Left ventricle myocardium superior (tissue), 1 donor: ENCODE measurements at regions not wholly inside any gene's neighbourhood (a gene's known extent, or its start where the extent isn't known, plus 50 kb on each side); places are given as distances from the start of the nearest gene placed in this dataset.

Experiments
- ATAC-seq: fragments of 200-7000 bp; cut with Tn5 transposase; one replicate; pipeline ENCODE4 v1.9.1; 2020; ENCODE audit warnings: mild to moderate bottlenecking, moderate library complexity
- DNase-seq: peaks from one replicate; pipeline ENCODE4 v3.0.0-alpha.2; 2020
- intact Hi-C: fragments of 100-400 bp; cut with micrococcal nuclease; formaldehyde crosslinking; loops from one replicate; pipeline ENCODE4 v1.11.0; 2022
- donor health status: DM: no; HTN: yes; CAD: no; lungs with severe emphysema.

DNA sequence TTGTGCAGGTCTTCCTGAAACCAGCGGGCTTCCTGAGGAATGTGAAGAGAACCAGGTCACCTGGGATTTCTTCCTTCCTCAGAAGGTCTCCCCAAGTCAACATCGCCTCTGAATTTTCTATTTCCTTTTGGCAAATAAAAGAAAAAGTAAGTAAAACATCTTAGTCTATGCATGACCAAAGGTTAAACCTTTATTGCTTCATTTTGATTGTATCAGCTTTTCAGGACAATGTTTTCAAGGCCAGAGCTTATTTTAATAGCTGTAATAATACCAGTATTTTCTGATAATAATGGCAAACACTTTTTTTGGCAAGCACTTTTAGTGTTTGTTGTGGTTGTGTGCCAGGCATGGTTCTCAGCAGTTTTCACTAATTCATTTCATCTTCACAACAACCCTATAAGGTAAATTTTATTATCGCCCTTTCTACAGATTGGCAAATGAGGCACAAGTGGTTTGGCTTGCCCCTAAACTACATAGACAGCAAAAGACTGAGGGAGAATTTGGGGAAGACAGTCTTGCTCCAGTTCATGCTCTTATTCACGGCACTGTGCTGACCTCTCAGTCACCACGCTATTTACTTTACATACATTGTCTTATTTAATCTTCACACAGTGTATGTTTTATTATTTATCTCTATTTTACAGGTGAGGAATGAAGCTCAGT is 110.4 kb downstream of the RPL22L1 start:
- no peak for DNase-seq
- intact Hi-C loops, result no loop called here
- ATAC-seq, result no peak

DNA sequence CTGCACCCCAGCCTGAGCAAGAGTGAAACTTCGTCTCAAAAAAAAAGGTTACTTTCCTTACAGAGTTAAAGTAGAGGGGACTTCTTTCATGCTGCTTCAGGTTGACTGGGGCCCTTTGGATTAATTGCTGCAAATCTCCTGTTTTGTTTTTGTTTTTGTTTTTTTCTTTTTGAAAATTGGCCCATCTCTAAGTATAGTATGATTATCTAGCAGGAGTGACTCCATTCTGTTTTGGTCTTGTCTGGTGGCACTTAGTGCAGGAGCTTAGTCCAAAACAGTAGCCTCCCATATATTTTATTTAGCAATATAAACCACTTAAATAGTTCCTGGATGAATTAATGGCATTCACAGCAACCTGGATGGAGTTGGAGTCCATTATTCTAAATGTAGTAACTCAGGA is 113.0 kb downstream of the RPL22L1 start:
- no peak for ATAC-seq
- no peak for DNase-seq
- intact Hi-C loops, result no loop called here

DNA sequence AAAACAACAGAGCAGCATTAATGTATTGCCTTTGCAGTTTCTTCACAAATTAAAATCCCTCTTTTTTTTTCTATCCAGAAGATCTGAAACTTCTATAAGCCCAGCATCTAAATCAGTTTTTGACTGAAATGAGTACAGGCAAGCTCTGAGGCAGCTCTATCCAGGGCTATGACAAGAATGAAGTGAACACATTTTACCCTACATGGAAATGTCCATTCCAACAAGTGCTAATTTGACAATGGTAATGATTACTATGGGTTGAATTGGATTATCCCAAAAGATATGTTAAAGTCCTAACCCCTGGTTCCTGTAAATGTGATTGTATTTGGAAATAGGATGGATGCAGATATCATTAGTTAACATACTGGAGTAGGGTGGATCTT is 115.7 kb downstream of the RPL22L1 start:
- ATAC-seq (no peak), DNase-seq (no peak)
- intact Hi-C loops, result no loop called here

DNA sequence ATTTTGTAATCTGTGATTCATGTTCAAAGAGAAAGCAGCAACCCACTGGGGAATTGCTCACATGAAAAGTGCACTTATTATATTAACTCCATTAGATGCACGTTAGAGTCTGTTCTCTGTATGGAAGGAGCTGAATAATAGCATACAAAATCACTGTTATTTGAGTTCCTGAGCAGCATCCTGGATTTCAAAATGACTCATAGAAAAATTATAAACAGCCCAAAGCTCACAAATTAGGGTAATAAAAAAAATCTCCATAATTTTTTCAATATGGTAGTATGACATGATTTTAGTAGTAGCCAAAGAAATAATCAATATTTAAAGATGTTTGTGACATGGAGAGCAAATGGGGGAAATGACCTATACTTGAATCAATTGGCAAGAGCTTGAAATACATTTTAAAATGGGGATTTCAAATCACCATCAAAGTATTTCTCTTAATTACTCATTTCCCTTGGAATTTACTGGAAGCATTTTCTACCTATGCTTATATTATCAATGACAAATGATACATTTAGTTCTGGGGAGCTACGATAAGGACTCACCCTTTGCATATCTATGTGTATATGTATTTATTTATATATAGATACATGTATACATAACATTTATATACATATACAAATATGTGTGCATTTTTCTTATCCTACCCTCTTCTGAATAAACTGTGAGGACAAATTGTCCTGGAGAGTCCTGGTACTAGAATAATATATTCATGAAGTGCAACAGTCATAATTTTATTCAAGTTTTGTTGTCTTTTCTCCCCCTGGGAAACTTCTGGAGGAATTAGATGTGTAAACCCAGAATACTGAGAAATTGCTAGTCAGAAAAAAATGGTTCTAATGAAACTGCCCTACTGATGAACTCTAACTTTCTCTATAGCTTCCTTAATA is 116.3 kb downstream of the RPL22L1 start:
- ATAC-seq (no peak), DNase-seq (no peak)
- intact Hi-C loops, result no loop called here

DNA sequence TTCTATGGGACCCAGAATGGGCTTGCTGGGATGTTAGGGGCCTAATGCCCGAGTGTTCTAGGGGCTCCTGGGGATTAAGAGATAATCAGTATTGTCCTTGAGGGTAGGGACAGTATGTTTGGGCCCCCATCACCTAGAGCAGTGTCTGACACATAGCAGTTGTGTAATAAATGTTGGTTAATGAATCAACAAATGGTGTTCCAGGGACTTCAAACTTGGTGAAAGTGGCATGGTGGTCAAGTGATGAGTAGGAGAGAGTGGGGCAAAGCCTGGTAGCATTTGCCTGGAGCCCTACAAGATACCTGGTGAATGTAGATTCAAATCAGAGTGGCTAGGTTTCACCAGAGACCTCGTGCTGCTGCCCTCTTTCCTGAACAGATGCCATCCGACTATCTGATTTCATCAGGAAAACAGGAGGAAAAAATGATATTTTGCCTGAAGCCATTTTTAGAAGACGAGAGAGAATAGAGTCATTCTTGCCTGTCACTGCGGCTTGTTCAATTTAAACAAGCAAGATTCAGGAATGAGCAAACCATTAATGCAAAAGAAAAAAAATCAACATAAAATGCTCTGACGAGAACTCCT is 117.3 kb downstream of the RPL22L1 start:
- intact Hi-C loops, result no loop called here
- no peak for ATAC-seq
- no peak for DNase-seq

DNA sequence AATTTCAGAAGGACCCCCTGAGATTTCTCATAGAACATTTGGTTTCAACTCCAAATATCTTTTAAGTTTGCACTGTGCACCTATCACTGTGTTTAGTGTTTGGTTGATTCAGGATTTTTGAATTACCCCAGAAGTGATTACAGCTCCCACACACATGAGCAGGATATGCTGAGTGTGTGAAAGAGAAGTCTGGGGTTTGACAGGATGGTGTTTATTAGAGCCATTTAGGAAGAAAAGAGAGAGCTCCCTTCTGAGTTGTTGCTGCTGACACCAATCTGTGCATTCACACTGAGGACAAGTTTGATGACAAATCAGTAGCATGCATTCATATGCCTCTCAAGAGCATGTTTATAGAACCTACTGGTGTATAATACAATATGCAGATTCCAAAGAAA is 118.1 kb downstream of the RPL22L1 start:
- ATAC-seq (peak; percentile 68), DNase-seq (no peak)
- intact Hi-C loops, result no loop called here

DNA sequence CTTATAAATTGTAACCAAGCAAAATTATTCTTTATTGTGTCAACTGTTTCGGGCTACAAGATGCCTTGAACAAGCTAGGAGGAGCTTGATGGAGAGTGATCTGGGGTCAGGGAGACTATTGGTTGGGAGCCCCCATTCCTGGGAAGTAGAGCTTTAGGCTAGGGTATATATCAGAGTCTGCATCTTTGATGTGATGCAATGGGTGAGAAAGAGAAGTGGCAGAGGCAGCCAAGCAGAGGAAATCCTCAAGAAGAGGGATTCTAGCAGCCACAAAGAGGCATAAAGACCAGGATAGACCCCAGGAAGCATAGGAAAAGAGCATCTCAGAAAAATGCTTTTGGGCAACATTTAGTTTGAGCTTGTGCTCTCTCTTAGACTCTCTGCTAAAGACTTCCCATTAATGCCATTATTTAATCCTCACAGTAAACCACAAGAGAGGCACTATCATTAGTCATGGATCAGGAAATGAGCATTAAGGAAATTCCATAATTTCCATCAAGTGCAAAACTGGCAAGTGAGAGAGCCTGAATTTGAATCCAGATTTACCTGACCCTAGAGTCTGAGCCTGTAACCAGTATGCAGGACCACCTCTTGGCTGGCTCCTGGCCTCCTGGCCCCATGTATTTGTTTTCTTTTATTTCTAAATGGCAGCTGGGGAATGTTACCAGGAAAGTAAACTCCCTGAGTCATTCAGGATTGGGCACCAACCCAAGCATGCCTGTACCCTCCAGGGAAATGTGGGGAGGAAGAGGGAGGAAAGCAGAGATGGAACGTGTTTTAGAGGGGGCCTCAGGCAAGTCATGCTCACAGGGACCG is 118.7 kb downstream of the RPL22L1 start:
- DNase-seq (peak; percentile 55), ATAC-seq (peak; percentile 88)
- intact Hi-C loops, result no loop called here

DNA sequence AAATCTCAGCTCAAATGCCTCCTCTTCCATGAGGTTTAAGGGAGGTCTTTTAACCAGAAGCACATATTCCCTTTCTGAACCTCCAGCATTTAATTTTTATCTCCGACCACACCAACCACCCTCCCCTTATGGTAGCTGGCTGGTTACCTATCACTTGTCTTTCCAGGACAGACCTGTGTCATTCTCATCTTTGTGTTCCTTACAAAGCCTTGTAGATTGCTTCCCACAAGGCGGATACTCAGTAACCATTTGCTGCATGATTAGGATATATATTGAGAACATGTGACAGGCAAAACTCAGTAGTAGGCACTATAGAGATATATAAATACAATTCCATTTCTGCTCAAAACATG is 119.5 kb downstream of the RPL22L1 start:
- DNase-seq (no peak), ATAC-seq (no peak)
- intact Hi-C loops, result no loop called here

DNA sequence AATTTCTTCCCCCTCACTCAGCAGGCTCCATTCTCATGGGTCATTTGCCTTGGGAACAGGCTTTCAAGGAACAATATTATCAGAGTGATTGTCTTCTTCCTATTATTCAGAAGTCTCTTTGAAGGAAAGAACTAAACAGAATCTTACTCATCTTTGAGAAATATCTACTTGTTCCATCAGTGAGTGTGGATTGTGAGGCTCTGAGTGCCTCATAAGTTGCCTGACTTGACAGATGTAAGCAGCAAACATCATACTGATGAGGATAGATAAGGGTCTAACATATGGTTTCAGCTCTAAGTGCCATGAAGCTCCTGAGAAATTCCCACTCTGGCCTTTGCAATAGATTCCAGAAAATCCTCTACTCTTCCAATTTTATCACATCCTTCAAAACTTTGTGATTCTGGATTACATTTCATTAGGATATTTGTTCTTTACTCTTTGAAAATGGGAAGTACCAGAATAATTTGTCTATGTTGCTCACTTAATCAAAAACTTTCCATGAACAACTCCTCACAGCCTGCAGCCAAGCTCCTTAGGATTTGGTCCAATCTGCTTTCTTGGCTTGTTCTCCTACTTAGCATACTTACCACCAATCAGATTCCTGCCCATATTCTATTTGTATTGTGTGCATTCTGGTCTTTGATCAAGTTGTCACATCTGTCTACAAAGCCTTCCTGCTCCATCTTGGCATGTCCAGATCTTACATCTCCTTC is 120.1 kb downstream of the RPL22L1 start:
- DNase-seq (no peak), ATAC-seq (no peak)
- intact Hi-C loops, result no loop called here

DNA sequence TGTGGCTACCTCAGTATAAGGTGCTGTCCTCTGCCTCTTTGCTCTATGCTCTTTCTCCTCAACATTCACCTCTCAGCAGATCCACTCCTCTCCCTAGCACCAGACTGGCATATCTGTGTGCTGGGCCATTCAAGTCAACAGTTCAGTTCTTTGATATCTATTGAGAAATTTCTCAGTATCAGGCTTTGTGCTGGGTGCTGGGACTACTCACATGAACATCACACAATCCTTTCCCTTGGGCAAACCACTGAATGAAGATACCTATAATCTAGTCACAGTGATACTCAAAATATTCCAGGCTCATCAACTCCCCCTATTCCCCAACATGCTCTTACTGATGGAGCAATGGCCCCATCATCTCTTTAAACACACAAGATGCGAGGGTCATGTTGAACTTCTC is 120.8 kb downstream of the RPL22L1 start:
- intact Hi-C loops, result no loop called here
- ATAC-seq (no peak), DNase-seq (no peak)

DNA sequence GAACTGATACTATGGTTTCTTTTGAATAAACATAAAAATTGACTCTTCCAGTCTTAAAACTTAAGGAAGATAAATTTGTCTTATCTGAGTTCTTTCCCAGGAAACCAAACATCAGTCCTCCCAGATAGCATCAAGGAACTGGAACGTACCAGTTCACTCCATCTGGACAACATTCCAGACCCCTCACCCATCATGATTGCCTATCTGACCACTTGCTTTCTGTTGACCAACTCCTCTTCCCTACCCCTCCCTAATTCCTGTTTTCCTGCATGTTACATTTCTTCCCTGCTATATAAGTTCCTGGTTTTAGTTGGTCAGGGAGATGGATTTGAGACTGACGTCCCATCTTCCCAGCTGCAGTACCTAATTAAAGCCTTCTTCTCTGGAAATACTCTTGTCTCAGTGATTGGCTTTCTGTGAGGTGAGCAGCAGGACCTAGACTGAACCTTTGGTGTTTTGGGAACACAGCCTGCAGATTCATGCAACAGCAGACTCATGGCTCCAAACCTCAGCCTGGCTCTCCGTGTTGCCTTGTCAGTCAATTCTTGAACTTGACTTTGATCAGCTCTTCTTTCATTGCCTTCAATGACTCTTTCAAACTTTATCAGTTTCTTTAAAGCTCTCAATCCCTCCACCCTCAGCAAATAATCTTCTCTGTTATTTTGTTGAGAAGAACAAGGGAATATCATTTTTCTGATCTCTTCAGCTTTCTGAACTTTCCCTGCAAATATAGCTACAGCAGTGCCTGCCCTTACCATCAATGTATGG is 123.6 kb downstream of the RPL22L1 start:
- DNase-seq (no peak), ATAC-seq (no peak)
- intact Hi-C loops, result no loop called here

DNA sequence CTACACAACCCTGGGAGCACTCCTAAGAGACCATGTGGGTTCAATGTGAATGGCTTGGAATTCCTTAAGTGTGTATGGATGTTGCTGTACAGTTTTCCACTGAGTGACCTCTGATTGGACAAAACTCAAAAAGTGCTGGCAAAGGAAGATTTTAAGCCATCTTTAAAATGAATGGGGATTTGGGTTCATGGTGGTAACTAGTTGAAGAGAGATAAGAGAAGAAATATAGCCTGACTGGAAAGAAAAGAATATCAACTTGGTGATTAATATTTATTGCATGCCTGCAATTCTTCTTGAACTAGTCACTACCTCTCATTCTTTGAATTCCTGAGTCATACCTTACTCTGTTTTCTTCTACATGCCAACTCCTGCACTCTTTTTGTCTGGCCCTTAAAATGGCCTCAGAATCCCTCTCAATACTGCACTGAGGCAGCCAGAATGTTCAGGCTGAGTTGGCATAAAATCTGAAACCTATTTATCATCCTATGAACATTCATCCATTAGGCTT is 124.7 kb downstream of the RPL22L1 start:
- DNase-seq (no peak), ATAC-seq (no peak)
- intact Hi-C loops, result no loop called here

DNA sequence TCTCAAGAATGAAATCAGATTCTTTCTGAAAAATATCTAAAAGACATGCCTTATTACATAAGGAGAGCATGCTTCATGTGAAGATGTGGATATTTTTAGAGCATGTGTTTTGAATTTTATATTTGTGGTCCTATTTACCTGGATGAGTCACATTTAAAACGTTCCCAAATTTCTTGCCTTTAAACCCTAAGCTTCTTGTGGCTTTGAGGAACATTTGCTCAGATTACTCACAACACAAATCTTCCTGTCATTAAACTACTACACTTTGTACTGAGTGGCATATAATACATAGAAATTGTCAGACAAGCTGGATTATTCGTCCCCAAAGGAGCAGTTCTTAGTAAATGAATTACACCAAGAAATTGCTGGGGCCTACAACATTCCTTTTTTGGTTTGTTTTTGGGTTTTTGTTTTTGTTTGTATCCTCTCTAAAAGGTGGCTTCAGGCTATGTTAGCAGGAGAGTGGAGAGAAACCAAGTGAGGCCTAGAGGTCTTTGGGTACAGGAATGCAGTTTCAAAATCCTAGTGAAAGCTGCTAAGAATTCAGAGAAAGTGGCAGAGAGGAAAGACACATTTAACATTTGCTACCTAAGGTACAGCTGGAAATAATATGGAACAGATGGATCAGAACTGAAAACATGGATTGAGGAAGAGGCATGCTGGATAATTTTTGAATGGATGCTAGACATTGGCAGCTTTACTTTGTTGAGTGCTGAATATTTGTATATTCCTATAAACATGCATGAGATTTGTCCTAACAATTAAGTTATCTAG is 128.1 kb downstream of the RPL22L1 start:
- DNase-seq (no peak), ATAC-seq (no peak)
- intact Hi-C loops, result no loop called here

DNA sequence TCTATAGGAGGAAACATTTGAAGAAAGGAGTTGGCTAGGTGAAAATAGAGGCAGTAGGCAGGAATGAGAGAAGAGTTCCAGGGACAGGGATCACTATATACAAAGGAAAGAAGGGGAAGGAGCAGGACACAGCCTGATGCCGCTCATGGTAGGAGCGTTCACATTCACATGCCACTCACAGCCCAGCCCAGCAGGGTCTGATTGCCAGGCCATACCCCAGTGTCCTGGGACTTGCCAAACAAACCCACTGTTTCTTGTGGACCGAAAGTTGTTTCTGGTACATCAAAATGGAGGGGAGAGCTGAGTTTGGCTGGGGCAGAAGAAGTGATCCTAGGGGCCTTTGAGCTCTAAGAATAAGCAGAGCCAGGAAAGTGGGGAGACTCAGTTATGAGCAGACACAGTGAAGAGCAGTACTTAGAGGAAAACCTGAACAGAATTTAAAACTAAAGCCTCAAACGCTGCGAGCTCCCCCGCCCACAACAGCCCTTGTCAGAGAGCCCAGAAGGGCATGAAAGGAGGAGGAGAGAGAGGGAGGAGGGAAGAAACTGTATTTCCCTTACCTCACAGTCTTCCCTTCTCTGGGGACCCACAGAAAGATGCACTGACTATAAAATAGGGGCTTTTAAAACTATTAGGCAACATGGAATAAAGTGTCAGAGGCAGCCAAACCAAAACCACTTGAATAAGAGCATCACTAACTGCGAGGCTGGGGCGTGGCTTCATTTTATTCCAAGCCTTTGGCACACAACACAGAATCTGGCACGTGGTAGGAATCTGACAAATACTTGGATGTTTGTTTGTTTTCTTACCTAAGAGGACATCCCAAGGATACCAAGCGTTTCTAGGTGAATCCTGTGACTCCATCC is 129.0 kb downstream of the RPL22L1 start:
- peak; percentile 82 for ATAC-seq
- DNase-seq, result peak; percentile 52
- intact Hi-C loops, result no loop called here

DNA sequence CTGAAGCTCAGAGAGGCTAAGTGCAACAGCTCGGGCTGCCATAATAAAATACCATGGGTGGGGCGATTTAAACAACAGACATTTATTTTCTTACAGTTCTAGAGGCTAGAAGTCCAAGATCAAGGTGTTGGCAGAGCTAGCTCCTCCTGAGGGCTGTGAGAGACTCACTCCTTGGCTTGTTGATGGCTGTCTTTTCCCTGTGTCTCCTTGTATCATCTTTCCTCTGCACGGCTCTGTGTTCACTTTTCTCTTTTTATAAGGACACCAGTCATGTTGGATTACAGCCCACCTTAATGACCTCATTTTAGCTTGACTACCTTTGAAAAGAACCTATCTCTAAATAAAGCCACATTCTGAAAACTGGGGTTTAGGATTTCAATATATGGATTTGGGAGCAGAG is 129.7 kb downstream of the RPL22L1 start:
- ATAC-seq (no peak), DNase-seq (no peak)
- intact Hi-C loops, result no loop called here

DNA sequence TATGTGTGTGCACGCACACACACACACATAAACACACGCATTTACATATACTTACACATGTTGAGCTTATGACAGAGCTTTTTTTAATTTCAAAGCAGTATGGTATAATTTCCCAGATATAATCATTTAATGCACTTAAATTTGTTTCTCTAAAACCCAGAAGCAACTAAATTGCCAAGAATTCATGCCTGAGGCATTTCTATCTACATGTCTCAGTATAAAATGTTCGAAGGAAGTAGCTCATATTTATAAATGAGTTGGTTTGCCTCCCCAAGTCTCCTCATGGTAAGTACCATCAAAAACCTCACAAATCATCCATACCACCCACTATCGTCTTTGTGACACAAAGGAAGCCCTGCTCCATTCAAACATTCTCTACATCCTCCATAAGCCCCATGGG is 130.6 kb downstream of the RPL22L1 start:
- intact Hi-C loops, result no loop called here
- ATAC-seq, result no peak
- no peak for DNase-seq

DNA sequence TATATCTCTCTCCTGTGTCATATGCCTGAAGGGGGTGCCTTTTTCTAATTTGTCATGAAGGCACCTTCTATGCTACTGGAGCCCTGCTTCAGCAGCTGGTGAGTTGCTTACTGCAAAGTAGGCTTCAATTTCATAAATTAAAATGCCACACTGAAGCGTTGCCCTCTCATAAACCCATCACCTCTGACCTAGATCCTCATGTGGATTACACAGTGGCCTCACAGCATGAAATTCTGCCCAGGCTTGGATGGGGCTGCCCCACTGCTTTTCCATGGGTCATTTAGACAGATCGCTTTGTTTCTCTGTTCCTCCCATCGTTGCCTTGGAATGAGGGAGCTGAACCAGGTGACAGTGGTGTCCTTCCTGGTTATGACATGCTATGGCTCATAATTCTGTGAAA is 131.2 kb downstream of the RPL22L1 start:
- intact Hi-C loops, result no loop called here
- DNase-seq (no peak), ATAC-seq (no peak)
